ENCODE measurements at regions not wholly inside any gene's neighbourhood (a gene's known extent, or its start where the extent isn't known, plus 50 kb on each side); places are given as distances from the start of the nearest gene placed in this dataset.
A peak's percentile ranks its signal among the peaks of the same experiment; 100 is the strongest.

DNA sequence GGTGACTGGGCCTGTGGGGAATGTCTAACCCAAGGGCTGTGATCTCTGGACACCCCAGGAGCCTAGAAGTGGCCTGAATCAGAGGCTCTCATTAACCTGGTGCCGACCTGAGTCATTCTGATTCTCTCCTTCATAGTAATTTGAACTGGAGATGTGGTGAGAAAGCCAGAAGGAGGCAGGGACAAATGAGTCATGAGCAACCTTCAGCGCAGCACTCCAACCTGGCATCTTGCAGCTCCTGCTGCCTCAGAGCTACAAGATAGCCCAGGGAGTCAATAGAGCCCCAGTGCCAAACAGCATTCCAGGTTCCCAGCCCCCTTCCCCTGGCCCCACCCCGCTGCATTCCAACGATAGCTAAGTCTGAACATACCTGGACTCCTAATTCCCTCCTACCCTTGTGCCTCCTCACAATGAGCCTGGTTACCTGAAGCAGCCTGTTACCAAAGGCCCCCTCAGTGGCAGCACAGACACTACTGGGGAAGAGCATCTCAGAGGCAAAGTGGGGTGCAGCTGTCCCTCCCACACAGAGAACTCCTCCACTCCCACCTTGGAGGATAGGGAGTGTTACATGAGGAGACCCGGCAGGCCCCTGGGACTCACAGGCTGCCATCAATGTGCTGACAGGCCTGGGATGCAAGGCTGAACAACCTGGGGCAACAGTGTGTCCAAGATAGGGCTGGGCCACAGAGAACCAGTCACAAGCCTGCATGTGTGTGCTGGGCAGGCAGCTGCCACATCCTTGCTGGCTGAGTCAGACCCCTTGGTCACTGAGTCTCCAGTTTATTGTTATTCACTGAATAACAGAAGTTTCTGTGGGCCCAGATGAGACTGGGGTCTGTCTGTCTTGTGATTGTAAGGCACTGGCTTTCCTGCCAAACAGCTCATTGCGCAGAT, 76.8 kb upstream of the LEP start:
- Mint-ChIP-seq H3K4me1 (peaks cover 7% of the 10 kb centered on the region), H3K4me3 (no peak overlapping the region), H3K36me3 (ENCODE audit: low read depth) (no peaks in the 10 kb centered on the region), H3K27ac (ENCODE audit: unreplicated experiment) (no peak overlapping the region), H3K27me3 (ENCODE audit: low read depth) (peaks cover 96% of the 10 kb centered on the region), H3K9me3 (no peaks in the 10 kb centered on the region)
- TF ChIP-seq, protein P1, sequence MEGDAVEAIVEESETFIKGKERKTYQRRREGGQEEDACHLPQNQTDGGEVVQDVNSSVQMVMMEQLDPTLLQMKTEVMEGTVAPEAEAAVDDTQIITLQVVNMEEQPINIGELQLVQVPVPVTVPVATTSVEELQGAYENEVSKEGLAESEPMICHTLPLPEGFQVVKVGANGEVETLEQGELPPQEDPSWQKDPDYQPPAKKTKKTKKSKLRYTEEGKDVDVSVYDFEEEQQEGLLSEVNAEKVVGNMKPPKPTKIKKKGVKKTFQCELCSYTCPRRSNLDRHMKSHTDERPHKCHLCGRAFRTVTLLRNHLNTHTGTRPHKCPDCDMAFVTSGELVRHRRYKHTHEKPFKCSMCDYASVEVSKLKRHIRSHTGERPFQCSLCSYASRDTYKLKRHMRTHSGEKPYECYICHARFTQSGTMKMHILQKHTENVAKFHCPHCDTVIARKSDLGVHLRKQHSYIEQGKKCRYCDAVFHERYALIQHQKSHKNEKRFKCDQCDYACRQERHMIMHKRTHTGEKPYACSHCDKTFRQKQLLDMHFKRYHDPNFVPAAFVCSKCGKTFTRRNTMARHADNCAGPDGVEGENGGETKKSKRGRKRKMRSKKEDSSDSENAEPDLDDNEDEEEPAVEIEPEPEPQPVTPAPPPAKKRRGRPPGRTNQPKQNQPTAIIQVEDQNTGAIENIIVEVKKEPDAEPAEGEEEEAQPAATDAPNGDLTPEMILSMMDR (conservative IDR thresholded peaks at IDR 0.05) = no peak
- no peak for DNase-seq (ENCODE audit: low read depth, low spot score)

DNA sequence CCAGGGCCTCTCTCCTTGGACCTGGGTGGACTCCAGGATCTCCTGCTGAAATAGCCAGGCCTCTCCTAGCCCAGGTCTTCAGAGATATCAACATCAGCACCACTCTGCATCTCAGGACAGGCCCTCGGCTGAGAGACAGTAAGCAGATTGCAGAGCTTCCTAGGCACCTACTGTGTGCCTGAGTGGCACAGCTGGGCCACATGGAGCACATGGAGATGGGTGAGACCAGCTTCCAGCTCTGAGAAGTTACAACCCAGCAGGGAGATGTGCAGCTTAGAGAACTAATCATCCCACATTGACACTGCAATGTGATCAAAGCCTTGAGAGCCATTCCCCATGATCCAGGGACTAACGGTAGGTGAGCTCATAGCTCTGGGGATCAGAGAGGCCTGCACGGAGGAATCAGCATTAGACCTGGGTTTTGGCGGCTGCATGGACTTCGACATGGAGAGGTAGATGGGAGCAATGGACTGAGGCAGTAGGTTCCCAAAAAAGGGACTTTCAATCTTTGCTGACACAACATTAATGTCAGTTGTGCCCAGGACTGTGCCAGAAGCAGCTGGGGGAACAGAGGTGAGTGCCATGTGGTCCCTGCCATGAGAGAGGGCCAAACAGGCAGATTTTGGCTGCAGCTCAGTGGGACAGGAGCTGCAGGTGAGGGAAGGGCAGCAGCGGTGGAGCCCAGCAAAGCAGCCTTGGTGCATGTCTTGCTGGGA, 76.0 kb upstream of the LEP start:
- Mint-ChIP-seq H3K27ac (ENCODE audit: unreplicated experiment) (no peak overlapping the region), H3K36me3 (ENCODE audit: low read depth) (no peaks in the 10 kb centered on the region), H3K4me3 (peak overlapping the region; percentile 80), H3K4me1 (peaks cover 11% of the 10 kb centered on the region), H3K27me3 (ENCODE audit: low read depth) (peaks cover 96% of the 10 kb centered on the region), H3K9me3 (no peaks in the 10 kb centered on the region)
- TF ChIP-seq, protein P1 (conservative IDR thresholded peaks at IDR 0.05) = no peak
- no peak for DNase-seq (ENCODE audit: low read depth, low spot score)

DNA sequence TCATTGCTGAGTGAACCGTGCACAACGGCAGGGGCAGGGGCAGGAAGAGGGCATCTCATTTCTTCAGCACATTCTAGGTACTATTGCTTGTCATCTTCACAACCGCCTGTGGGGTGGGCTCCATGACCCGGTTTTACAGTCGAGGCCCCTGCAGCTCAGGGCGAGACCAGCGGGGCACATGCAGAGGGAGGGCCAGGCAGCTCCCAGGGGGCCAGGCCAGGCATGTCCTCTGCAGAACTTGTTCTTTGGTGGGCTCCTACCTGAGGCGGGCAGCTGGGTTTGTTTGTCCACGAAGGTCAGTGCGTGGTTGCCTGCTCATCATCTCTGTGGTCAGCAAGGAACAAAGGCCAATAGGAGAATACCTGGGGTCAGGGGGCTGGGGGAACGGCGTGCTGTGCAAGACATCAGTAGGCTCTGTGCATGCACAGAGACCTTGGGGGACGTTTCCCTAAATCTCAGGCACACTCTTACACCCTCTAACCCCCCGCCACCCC, 75.1 kb upstream of the LEP start:
- peaks cover 94% of the 10 kb centered on the region for H3K27me3 Mint-ChIP-seq (ENCODE audit: low read depth)
- DNase-seq (ENCODE audit: low read depth, low spot score) = no peak
- no peaks in the 10 kb centered on the region for H3K36me3 Mint-ChIP-seq (ENCODE audit: low read depth)
- H3K9me3 Mint-ChIP-seq = no peaks in the 10 kb centered on the region
- no peak overlapping the region for H3K27ac Mint-ChIP-seq (ENCODE audit: unreplicated experiment)
- H3K4me3 Mint-ChIP-seq = peak overlapping the region; percentile 80
- TF ChIP-seq, protein P1 (conservative IDR thresholded peaks at IDR 0.05) = no peak
- peaks cover 11% of the 10 kb centered on the region for H3K4me1 Mint-ChIP-seq

DNA sequence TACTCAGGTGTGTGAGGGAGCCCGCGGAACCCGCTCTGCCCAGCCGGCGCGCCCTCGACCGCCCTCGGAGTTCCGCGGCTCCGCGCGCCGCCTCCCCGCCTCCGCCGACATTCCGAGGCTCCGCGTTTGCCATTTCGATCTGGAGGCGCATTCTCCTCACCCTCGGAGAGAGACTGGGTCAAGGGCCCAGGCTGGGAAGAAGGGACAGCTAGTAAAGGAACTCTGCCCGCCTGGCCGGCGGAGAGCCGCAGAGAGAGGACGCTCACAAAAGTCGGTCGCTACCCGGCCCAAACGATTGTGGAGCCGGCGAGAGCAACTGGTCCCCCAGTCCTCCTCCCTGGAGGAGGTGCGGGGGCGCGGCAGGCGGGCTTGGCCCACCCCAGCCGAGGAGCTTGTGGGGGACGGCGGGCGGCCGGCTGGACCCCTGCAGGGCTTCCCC, 74.5 kb upstream of the LEP start:
- no peak for DNase-seq (ENCODE audit: low read depth, low spot score)
- H3K9me3 Mint-ChIP-seq = no peaks in the 10 kb centered on the region
- peaks cover 11% of the 10 kb centered on the region for H3K4me1 Mint-ChIP-seq
- no peak overlapping the region for H3K27ac Mint-ChIP-seq (ENCODE audit: unreplicated experiment)
- no peaks in the 10 kb centered on the region for H3K36me3 Mint-ChIP-seq (ENCODE audit: low read depth)
- peaks cover 94% of the 10 kb centered on the region for H3K27me3 Mint-ChIP-seq (ENCODE audit: low read depth)
- H3K4me3 Mint-ChIP-seq = peak overlapping the region; percentile 56
- TF ChIP-seq, protein P1 (conservative IDR thresholded peaks at IDR 0.05) = no peak

DNA sequence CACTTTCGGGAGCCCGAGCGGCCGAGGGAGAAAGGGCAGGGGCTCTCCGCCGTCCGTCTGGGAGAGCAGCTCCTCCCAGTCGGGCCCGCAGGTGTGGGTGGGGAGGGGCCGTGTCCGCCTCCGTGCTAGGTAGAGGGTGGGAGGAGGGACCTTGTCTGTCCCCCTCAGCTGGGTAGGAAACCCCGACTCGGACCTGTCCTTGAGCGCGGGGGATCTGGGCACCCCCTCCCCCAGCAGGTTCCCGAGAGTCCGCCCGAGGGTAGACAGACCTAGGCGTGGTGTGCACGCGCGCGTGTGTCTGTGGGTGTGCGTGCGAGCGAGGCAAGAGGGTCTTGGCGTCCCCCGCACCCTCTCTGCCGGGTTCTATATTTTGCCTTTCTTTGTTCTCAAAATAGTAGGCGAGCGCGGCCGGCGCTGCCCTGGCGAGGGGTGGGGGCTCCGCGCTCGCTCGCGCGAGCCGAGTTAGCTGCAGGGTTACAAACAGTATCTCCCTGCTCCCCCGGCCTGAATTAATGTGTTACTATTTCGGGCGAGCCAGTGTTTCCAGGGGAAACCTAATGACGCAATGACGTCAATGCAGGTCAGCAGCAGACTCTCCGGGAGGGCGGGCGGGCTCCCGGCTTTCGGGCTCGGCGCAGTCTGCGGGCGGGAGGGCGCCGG, 73.9 kb upstream of the LEP start:
- Mint-ChIP-seq H3K27ac (ENCODE audit: unreplicated experiment) (no peak overlapping the region), H3K9me3 (no peaks in the 10 kb centered on the region), H3K4me1 (peaks cover 11% of the 10 kb centered on the region), H3K27me3 (ENCODE audit: low read depth) (peaks cover 95% of the 10 kb centered on the region), H3K4me3 (peak overlapping the region; percentile 83), H3K36me3 (ENCODE audit: low read depth) (no peaks in the 10 kb centered on the region)
- TF ChIP-seq, protein P1 (conservative IDR thresholded peaks at IDR 0.05) = no peak
- DNase-seq (ENCODE audit: low read depth, low spot score) = peak; percentile 14
